H9 (cell line): ENCODE measurements at regions not wholly inside any gene's neighbourhood (a gene's known extent, or its start where the extent isn't known, plus 50 kb on each side); places are given as distances from the start of the nearest gene placed in this dataset.

Experiments used
- DNase-seq: peaks from one replicate; pipeline ENCODE4 v3.0.0-alpha.2; 2017
- H2AFZ ChIP-seq: one replicate; pipeline ENCODE4 v1.6.1; 2013; ENCODE audit warnings: mild to moderate bottlenecking, low read length, control low read depth, moderate library complexity
- H2AK5ac ChIP-seq: 2 replicates; pipeline ENCODE4 v1.6.1; 2013; ENCODE audit warnings: low read length, control low read depth, mixed read lengths; ENCODE audit not compliant: insufficient read length
- H2BK120ac ChIP-seq: one replicate; pipeline ENCODE4 v1.6.1; 2013; ENCODE audit warnings: low read depth, mild to moderate bottlenecking, low read length, control low read depth, inconsistent platforms; ENCODE audit not compliant: poor library complexity, severe bottlenecking
- H2BK12ac ChIP-seq: 2 replicates; pipeline ENCODE4 v1.6.1; 2013; ENCODE audit warnings: low read length, control low read depth, mixed read lengths, low read depth; ENCODE audit not compliant: insufficient read length
- H2BK15ac ChIP-seq: 2 replicates; pipeline ENCODE4 v1.6.1; 2013; ENCODE audit warnings: low read depth, low read length, control low read depth
- H2BK20ac ChIP-seq: one replicate; pipeline ENCODE4 v1.6.1; 2013; ENCODE audit warnings: low read depth, mild to moderate bottlenecking, low read length, control low read depth, inconsistent platforms; ENCODE audit not compliant: poor library complexity, severe bottlenecking
- H2BK5ac ChIP-seq: 2 replicates; pipeline ENCODE4 v1.6.1; 2013; ENCODE audit warnings: low read length, control low read depth, mixed read lengths; ENCODE audit not compliant: insufficient read length
- H3K14ac ChIP-seq: 2 replicates; pipeline ENCODE4 v1.6.1; 2013; ENCODE audit warnings: low read length, control low read depth; ENCODE audit not compliant: insufficient read depth
- H3K18ac ChIP-seq: 2 replicates; pipeline ENCODE4 v1.6.1; 2013; ENCODE audit warnings: low read depth, mild to moderate bottlenecking, mixed read lengths, low read length, control low read depth; ENCODE audit not compliant: insufficient read length
- H3K23ac ChIP-seq: 2 replicates; pipeline ENCODE4 v1.6.1; 2013; ENCODE audit warnings: low read length, control low read depth, mixed read lengths, low read depth; ENCODE audit not compliant: insufficient read length
- H3K23me2 ChIP-seq: 2 replicates; pipeline ENCODE4 v1.6.1; 2013; ENCODE audit warnings: low read depth, mild to moderate bottlenecking, mixed read lengths, low read length, control low read depth; ENCODE audit not compliant: insufficient read length, poor library complexity, severe bottlenecking
- H3K27ac ChIP-seq: 2 replicates; pipeline ENCODE4 v1.5.1; 2013; ENCODE audit warnings: low read length, control low read depth, mixed read lengths, low read depth; ENCODE audit not compliant: insufficient read length
- H3K27me3 ChIP-seq: 2 replicates; pipeline ENCODE4 v1.6.1; 2013; ENCODE audit warnings: low read length, control low read depth, inconsistent platforms; ENCODE audit not compliant: insufficient read depth
- H3K4ac ChIP-seq: 2 replicates; pipeline ENCODE4 v1.6.1; 2013; ENCODE audit warnings: low read depth, mild to moderate bottlenecking, control low read depth, inconsistent platforms, low read length, moderate library complexity
- H3K4me1 ChIP-seq: 2 replicates; pipeline ENCODE4 v1.6.1; 2013; ENCODE audit warnings: low read length, control low read depth, inconsistent platforms; ENCODE audit not compliant: insufficient read depth
- H3K4me2 ChIP-seq: 2 replicates; pipeline ENCODE4 v1.6.1; 2013; ENCODE audit warnings: low read length, control low read depth, mixed read lengths; ENCODE audit not compliant: insufficient read length, insufficient read depth
- H3K56ac ChIP-seq: 2 replicates; pipeline ENCODE4 v1.6.1; 2013; ENCODE audit warnings: low read depth, mild to moderate bottlenecking, mixed read lengths, low read length, control low read depth; ENCODE audit not compliant: insufficient read length
- H3K79me1 ChIP-seq: 2 replicates; pipeline ENCODE4 v1.6.1; 2013; ENCODE audit warnings: low read depth, mild to moderate bottlenecking, moderate library complexity, low read length, control low read depth, inconsistent platforms; ENCODE audit not compliant: insufficient read depth, poor library complexity, severe bottlenecking
- H3K79me2 ChIP-seq: 2 replicates; pipeline ENCODE4 v1.6.1; 2013; ENCODE audit warnings: low read length, control low read depth, inconsistent platforms; ENCODE audit not compliant: insufficient read depth
- H3K9ac ChIP-seq: 2 replicates; pipeline ENCODE4 v1.6.1; 2013; ENCODE audit warnings: low read length, control low read depth, mixed read lengths; ENCODE audit not compliant: insufficient read length; ENCODE audit errors: extremely low read depth
- H3K9me3 ChIP-seq: one replicate; pipeline ENCODE4 v1.6.1; 2013; ENCODE audit warnings: low read depth, low read length, inconsistent platforms; ENCODE audit not compliant: control insufficient read depth
- H3T11ph ChIP-seq: one replicate; pipeline ENCODE4 v1.6.1; 2013; ENCODE audit warnings: mild to moderate bottlenecking, low read length, control low read depth, inconsistent platforms
- H4K20me1 ChIP-seq: one replicate; pipeline ENCODE4 v1.6.1; 2013; ENCODE audit not compliant: control insufficient read depth, insufficient read length, insufficient read depth
- H4K5ac ChIP-seq: 2 replicates; pipeline ENCODE4 v1.6.1; 2013; ENCODE audit warnings: low read depth, mild to moderate bottlenecking, mixed read lengths, low read length, control low read depth; ENCODE audit not compliant: insufficient read length
- H4K8ac ChIP-seq: replicated peaks from 2 replicates; pipeline ENCODE4 v1.6.1; 2013; ENCODE audit warnings: low read length, control low read depth, mixed read lengths, low read depth; ENCODE audit not compliant: insufficient read length
- H4K91ac ChIP-seq: 2 replicates; pipeline ENCODE4 v1.6.1; 2013; ENCODE audit warnings: low read depth, mild to moderate bottlenecking, moderate library complexity, mixed read lengths, low read length, control low read depth; ENCODE audit not compliant: insufficient read length
- H3K27ac Mint-ChIP-seq, 3 experiments: 2 replicates in 2 of 3; 3 replicates in 1 of 3; pipeline ENCODE4 v1.8.0; 2020 to 2021; ENCODE audit warnings: mixed read lengths in 3 of 3, mild to moderate bottlenecking in 1 of 3, moderate library complexity in 1 of 3
- H3K27me3 Mint-ChIP-seq: 2 replicates; pipeline ENCODE4 v1.8.0; 2021; ENCODE audit warnings: low read depth, mild to moderate bottlenecking, moderate library complexity, mixed read lengths
- H3K36me3 Mint-ChIP-seq, 3 experiments: 2 replicates in 2 of 3; 3 replicates in 1 of 3; pipeline ENCODE4 v1.8.0; 2020 to 2021; ENCODE audit warnings: low read depth in 3 of 3, mixed read lengths in 3 of 3; ENCODE audit not compliant: insufficient read depth in 1 of 3
- H3K4me1 Mint-ChIP-seq, 2 experiments: 2 replicates each; pipeline ENCODE4 v1.8.0; 2020; ENCODE audit warnings: mixed read lengths in 2 of 2
- H3K4me3 Mint-ChIP-seq, 2 experiments: 2 replicates in 1 of 2; 3 replicates in 1 of 2; pipeline ENCODE4 v1.8.0; 2020 to 2021; ENCODE audit warnings: mild to moderate bottlenecking in 2 of 2, mixed read lengths in 2 of 2, moderate library complexity in 1 of 2
- H3K9me3 Mint-ChIP-seq, 2 experiments: 2 replicates in 1 of 2; 3 replicates in 1 of 2; pipeline ENCODE4 v1.8.0; 2020; ENCODE audit warnings: mild to moderate bottlenecking in 2 of 2, mixed read lengths in 2 of 2, moderate library complexity in 1 of 2
- WGBS: extraction: QIAGEN DNeasy Blood & Tissue Kit; methylation state at CpG from one replicate; pipeline ENCODE4 v1.1.7; 2013; ENCODE audit warnings: missing lambda C conversion rate, low lambda C conversion rate, mixed read lengths; ENCODE audit not compliant: insufficient read length; ENCODE audit errors: extremely low coverage; 5-methylcytosine and 5-hydroxymethylcytosine counted together
- TF ChIP-seq, protein P1 (sequence below): fragments of 200-600 bp; sonication (generic); conservative IDR thresholded peaks from 3 replicates; pipeline ENCODE4 v1.8.0; 2021; ENCODE audit warnings: antibody characterized with exemption, mild to moderate bottlenecking

DNA sequence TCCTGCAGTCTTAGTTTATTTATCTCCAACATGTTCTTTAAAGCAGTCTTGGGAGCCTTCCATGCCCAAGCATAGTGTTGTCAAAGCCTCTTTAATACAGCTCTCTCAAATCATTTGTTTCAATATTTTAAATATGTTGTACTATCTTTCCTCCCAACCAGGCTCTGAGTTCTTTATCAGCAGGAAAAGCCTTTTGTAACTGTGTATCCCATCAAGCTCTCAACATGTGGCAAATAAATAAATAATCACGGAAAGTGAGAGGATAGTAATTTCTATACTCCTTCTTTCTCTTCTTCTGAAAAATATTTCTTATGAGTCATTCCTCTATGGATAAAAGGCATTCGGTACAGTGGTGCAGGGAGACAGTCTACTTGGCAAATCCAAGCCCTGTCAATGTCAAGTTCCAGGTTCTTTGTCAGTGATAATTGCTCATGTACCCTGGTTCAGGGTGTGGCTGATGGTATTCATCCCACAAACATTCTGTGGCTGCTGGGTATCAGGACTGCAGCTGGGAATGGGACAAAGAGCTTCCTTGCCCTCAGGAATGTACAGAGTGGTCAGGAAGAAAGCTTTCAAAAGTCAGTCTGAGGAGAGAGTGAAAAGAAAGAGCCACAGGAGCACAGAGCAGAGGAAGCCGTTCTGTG lies 384.3 kb downstream of the EFNB2 start:
- no peak overlapping the region for H3K18ac ChIP-seq
- Mint-ChIP-seq H3K9me3 (no peaks in the 10 kb centered on the region), H3K36me3 (peaks cover 0 to 1% (median 0%) of the 10 kb centered on the region in 3 experiments; a peak in 3 of 7 replicates), H3K27me3 (no peaks in the 10 kb centered on the region), H3K27ac (peak overlapping the region in 2 of 3 experiments; percentile 0 to 76; a peak in 3 of 7 replicates), H3K4me1 (peaks cover 28 to 33% of the 10 kb centered on the region in 2 experiments), H3K4me3 (no peak overlapping the region)
- H3K27ac ChIP-seq, result no peak overlapping the region
- no peaks in the 10 kb centered on the region for H3K23me2 ChIP-seq
- H2BK15ac ChIP-seq, result no peak overlapping the region
- H3K56ac ChIP-seq, result no peak overlapping the region
- H4K5ac ChIP-seq, result no peak overlapping the region
- no peak overlapping the region for H2AFZ ChIP-seq
- no peak overlapping the region for H2AK5ac ChIP-seq
- no peak overlapping the region for H3T11ph ChIP-seq
- WGBS, result no CpG with 5 or more reads among the region's 3 CpGs
- no peak overlapping the region for H3K4ac ChIP-seq
- H3K23ac ChIP-seq, result no peak overlapping the region
- no peak overlapping the region for H2BK12ac ChIP-seq
- H2BK120ac ChIP-seq, result no peak overlapping the region
- TF ChIP-seq, protein P1, sequence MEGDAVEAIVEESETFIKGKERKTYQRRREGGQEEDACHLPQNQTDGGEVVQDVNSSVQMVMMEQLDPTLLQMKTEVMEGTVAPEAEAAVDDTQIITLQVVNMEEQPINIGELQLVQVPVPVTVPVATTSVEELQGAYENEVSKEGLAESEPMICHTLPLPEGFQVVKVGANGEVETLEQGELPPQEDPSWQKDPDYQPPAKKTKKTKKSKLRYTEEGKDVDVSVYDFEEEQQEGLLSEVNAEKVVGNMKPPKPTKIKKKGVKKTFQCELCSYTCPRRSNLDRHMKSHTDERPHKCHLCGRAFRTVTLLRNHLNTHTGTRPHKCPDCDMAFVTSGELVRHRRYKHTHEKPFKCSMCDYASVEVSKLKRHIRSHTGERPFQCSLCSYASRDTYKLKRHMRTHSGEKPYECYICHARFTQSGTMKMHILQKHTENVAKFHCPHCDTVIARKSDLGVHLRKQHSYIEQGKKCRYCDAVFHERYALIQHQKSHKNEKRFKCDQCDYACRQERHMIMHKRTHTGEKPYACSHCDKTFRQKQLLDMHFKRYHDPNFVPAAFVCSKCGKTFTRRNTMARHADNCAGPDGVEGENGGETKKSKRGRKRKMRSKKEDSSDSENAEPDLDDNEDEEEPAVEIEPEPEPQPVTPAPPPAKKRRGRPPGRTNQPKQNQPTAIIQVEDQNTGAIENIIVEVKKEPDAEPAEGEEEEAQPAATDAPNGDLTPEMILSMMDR, result no peak
- no peak overlapping the region for H3K4me2 ChIP-seq
- no peak for DNase-seq
- no peaks in the 10 kb centered on the region for H3K9me3 ChIP-seq
- H4K20me1 ChIP-seq, result no peaks in the 10 kb centered on the region
- no peak overlapping the region for H3K14ac ChIP-seq
- peaks cover 3% of the 10 kb centered on the region; the same call in 1 of the 2 replicates for H3K4me1 ChIP-seq
- H3K27me3 ChIP-seq, result no peaks in the 10 kb centered on the region
- H3K79me2 ChIP-seq, result no peaks in the 10 kb centered on the region
- H4K91ac ChIP-seq, result no peak overlapping the region
- H2BK5ac ChIP-seq, result no peak overlapping the region
- H3K9ac ChIP-seq, result no peak overlapping the region
- no peak overlapping the region for H2BK20ac ChIP-seq
- H3K79me1 ChIP-seq, result no peaks in the 10 kb centered on the region
- no peak overlapping the region for H4K8ac ChIP-seq
